Urinary bladder (tissue), 3 donors: ENCODE measurements at regions not wholly inside any gene's neighbourhood (a gene's known extent, or its start where the extent isn't known, plus 50 kb on each side); places are given as distances from the start of the nearest gene placed in this dataset.
"Not testable (repeated sequence)": the region's sequence is repeated elsewhere in the genome, so short reads cannot be mapped to it uniquely, and the experiment has no call there.

Experiments used
- DNase-seq: peaks from one replicate; pipeline ENCODE4 v3.0.0-alpha.2; 2015; ENCODE audit errors: extremely low spot score
- H3K27ac ChIP-seq: one replicate; pipeline ENCODE4 v1.5.1; 2013; ENCODE audit warnings: low read depth, mild to moderate bottlenecking, moderate library complexity
- H3K36me3 ChIP-seq: one replicate; pipeline ENCODE4 v1.6.1; 2013; ENCODE audit warnings: mild to moderate bottlenecking, moderate library complexity; ENCODE audit not compliant: insufficient read depth
- H3K4me1 ChIP-seq: one replicate; pipeline ENCODE4 v1.6.1; 2013; ENCODE audit warnings: mild to moderate bottlenecking, moderate library complexity; ENCODE audit not compliant: insufficient read depth
- H3K4me3 ChIP-seq: one replicate; pipeline ENCODE4 v1.5.1; 2013; ENCODE audit warnings: low read depth, low read length
- WGBS: extraction: QIAGEN DNeasy Blood & Tissue Kit; methylation state at CpG from one replicate; pipeline ENCODE4 v1.1.7; 2013; 5-methylcytosine and 5-hydroxymethylcytosine counted together
- donor health status: healthy with polysubstance abuse.
- donor health status: healthy.

DNA sequence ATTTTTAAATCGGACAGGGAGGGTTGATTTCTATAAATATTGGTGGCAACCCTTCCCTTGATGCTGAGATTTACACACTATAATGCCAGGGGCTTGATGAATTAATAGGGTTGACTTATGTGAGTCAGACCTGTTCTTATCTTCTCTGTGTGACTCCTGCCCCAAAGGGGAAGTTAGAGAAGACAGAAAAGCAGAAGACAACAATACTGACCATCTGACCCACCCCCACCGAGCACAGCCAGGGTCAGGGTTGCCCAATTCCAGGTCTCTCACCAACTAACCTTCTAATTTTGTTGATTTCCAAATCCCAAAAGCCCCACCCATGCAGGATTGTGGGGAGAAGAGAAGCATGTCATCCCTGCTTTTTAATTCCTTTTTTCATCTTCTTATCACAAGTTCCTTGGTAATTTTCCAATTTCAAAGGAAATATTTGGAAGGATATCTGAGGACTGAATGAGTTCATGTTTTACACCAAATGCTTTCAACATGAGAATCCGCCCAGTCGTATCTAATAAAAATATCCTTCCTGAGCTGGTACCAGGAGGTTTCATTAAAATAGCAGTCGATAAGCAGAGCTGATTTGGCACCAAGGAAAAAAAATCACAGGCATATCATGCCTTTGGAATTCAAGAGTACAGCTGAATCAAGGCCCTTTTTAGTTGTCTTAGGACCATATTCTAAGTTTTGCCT is 603.4 kb upstream of the CDH11 start:
- no peaks in the 10 kb centered on the region for H3K4me1 ChIP-seq
- no peak overlapping the region for H3K27ac ChIP-seq
- WGBS: 35% methylated on average over 5 of the region's 5 CpGs
- H3K36me3 ChIP-seq: no peaks in the 10 kb centered on the region
- H3K4me3 ChIP-seq: no peak overlapping the region
- no peak for DNase-seq

DNA sequence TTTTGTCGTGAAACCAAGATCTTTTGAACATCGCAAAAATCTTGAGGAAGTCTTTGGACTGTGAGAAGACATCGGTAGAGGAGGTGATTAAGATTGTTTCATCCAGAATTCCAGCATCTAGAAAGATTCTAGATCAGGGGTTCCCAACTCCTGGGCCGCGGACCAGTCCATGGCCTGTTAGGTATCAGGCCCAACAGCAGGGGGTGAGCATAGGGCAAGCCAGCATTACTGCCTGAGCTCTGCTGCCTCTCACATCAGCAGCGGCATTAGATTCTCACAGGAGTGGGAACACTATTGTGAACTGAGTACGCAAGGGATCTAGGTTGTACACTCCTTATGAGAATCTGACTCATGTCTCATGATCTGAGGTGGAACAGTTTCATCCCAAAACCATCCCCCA is 600.6 kb upstream of the CDH11 start:
- H3K4me1 ChIP-seq: no peaks in the 10 kb centered on the region
- H3K4me3 ChIP-seq: no peak overlapping the region
- no peaks in the 10 kb centered on the region for H3K36me3 ChIP-seq
- H3K27ac ChIP-seq: no peak overlapping the region
- no peak for DNase-seq
- WGBS: 96% methylated on average over 7 of the region's 7 CpGs

DNA sequence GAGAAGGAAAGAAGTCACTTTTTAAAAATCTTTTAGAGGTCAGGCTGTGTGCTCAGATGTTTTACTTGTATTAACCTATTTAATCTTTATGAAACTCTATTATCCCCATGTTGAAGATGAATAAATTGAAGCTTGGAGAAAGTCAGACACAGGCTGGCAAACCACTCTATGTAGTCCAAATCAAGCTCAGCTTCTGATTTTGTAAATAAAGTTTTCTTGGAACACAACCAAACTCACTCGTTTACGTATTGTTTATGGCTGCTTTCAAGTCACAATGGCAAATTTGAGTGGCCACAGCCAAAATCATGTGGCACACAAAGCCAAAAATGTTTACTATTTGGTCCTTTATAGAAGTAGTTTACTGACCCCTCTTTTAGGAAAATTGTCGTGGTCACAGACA is 596.0 kb upstream of the CDH11 start:
- Histone ChIP-seq H3K4me3 (no peak overlapping the region), H3K36me3 (no peaks in the 10 kb centered on the region), H3K4me1 (no peaks in the 10 kb centered on the region), H3K27ac (no peak overlapping the region)
- no peak for DNase-seq
- WGBS: 54% methylated on average over 3 of the region's 3 CpGs

DNA sequence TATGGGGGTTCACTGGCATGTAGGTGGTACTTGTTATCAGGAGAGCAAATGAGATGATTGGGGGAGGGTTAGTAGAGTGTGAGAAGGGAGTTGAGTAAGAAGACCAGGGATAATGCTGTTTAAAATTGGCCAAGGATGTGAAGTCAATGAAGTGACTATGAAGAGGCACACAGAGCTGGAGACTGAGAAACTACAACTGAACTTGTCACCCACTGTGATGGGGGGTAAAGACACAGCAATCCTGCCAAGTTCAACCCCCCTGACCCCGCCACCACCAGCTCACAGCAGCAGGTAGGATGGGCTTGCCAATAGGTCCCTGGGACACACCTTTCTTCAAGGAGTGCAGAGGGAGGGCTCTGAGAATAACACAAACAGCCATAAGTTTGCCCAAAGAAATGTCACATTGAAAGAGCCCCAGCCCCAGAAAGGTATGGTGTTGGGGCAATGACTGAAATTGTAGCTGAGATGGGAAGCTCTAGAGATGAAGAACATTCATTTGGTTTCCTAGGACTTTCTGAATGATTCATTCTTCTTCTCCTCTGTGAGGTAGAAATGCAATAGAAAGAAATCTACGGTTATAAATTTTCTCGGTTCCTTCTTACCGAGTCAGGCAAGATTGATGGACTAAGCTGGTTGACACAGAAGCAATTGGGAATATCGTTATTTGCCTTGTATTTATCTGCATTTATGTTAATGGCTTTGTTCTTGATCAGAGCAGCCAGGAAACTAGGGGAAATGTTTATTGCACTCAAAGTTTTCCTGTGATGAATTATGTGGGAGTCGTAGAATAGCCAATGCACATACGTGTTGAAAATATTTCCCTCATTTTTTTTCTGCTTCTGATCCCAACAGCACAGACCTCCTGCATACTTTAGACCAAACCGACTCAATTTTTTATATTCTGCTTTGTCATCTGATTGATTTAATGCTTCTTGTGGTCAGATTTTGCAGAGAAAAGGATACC is 595.2 kb upstream of the CDH11 start:
- Histone ChIP-seq H3K4me1 (no peaks in the 10 kb centered on the region), H3K4me3 (no peak overlapping the region), H3K36me3 (no peaks in the 10 kb centered on the region), H3K27ac (no peak overlapping the region)
- 61% methylated on average over 8 of the region's 8 CpGs for WGBS
- no peak for DNase-seq

DNA sequence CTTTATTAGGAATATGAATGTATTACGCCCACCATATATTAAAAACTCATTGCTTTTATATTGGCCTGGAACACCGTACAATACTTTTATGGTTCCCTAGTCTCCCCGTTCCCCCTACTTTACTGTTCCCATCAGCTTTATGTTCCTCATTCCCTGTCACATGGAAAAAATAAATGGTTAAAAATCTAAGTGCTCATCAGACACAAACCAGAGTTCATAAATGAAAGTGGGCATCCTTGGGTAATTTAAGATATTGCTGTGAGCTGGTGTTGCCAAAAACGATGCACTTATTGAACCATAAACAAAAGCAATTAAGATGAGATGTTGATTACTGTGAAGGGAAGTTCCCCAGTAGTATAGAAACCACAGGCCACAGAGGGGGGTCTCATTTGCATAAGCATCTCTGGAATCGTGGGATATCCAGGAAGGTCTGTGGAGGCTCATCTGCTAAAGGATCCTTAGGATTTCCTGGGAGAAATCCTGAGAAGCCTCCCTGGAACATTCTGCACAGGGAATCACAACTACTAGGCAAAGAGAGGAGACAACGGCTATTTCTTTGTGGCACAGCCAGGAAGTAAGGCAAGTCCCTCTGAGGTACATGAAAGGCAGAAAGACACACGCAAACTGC is 591.4 kb upstream of the CDH11 start:
- WGBS: 81% methylated on average over 7 of the region's 7 CpGs
- no peak for DNase-seq
- H3K4me1 ChIP-seq: no peaks in the 10 kb centered on the region
- H3K27ac ChIP-seq: no peak overlapping the region
- no peak overlapping the region for H3K4me3 ChIP-seq
- no peaks in the 10 kb centered on the region for H3K36me3 ChIP-seq

DNA sequence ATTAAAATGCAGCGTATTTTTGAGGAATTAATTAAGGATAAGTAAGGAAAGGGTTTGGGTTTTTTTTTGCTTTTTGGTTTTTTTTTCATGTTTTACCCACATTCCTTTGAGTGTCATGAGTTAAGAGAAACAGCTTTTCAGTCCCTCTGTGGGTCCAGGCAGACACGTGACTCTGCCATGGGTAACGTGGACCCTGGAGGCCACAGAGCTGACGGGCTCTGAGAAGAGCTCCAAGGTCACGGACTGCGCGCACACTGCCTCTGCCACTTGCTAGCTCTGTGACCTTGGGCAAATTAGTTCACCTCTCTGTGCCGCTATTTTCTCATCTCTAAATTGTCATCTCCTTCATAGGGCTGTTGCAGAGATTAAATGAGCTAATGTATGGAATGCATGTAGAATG is 588.2 kb upstream of the CDH11 start:
- WGBS: 89% methylated on average over 8 of the region's 8 CpGs
- Histone ChIP-seq H3K4me1 (no peaks in the 10 kb centered on the region), H3K27ac (no peak overlapping the region), H3K4me3 (no peak overlapping the region), H3K36me3 (no peaks in the 10 kb centered on the region)
- no peak for DNase-seq

DNA sequence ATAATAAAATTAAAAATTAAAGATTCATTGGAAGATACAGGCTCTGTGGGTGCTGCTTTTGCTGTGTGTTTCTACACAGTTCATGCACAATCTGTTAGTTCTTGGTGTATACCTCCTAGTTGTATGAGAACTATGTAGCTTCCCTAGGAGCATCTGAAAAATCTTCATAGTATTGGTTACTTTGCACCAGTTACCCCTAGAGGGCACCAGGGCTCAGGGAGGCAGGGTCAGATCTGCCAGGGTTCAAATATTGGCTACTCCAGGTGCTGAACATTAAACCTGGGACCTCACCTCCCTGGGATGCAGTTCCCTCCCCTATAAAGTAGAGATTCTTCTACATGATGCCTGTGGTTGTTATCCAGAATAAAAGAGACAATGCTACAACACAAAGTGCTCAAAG is 583.0 kb upstream of the CDH11 start:
- H3K27ac ChIP-seq: no peak overlapping the region
- DNase-seq: no peak
- no peak overlapping the region for H3K4me3 ChIP-seq
- H3K4me1 ChIP-seq: no peaks in the 10 kb centered on the region
- H3K36me3 ChIP-seq: no peaks in the 10 kb centered on the region

DNA sequence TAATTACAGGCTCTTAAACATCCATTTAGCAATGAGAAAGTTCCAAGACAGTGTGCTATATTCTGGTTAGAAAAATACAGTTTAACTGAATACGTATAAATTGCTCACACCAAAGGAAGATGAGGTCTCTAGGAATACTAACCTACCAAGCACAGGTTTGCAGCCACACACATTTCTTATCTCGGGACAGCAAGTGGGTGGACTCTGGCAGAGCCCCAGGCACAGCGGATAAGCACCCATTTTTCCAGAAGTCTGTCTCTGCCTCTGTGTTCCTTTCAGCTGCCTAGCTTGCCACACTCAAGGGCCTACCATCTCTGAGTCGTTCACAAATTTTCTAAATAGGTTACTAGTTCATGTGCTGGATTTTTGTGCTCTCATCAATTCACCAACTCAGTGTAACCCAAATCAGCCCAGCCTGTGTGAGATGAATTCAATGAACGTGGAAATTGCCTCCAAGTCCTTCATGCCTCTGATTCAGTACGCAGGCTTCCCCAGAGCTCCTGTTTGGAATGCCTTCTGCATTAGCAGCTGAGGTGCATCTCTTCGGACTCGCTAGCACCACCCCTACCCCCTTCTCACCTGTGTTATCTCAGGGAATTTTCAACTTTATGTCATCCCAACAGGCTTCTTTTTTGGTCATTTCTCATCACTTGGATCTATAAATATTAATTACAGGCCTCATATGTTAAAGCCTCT is 581.0 kb upstream of the CDH11 start:
- no peak overlapping the region for H3K27ac ChIP-seq
- no peak for DNase-seq
- H3K4me3 ChIP-seq: no peak overlapping the region
- H3K4me1 ChIP-seq: no peaks in the 10 kb centered on the region
- WGBS: 60% methylated on average over 8 of the region's 8 CpGs
- H3K36me3 ChIP-seq: no peaks in the 10 kb centered on the region

DNA sequence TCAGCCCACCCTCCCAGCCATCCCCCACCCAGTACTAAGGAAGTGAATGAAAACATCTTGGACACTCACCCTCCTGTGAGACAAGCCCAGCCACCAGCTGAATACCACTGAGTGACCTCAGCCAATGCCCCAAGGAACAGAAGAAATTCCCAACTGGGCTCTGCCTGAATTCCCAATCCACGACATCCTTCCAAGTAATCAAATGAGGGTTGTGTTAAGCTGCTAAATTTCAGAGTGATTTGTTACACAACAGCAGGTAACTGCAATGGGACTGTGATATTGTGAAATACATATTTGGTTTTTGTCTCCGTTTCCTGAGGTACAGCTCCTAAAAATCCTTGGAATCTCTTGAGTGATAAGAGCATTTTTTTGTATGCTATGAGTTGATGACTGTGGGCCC is 578.7 kb upstream of the CDH11 start:
- H3K36me3 ChIP-seq: no peaks in the 10 kb centered on the region
- no peak for DNase-seq
- H3K27ac ChIP-seq: no peak overlapping the region
- no peaks in the 10 kb centered on the region for H3K4me1 ChIP-seq
- no peak overlapping the region for H3K4me3 ChIP-seq
- WGBS: 92% methylated on average over 2 of the region's 2 CpGs

DNA sequence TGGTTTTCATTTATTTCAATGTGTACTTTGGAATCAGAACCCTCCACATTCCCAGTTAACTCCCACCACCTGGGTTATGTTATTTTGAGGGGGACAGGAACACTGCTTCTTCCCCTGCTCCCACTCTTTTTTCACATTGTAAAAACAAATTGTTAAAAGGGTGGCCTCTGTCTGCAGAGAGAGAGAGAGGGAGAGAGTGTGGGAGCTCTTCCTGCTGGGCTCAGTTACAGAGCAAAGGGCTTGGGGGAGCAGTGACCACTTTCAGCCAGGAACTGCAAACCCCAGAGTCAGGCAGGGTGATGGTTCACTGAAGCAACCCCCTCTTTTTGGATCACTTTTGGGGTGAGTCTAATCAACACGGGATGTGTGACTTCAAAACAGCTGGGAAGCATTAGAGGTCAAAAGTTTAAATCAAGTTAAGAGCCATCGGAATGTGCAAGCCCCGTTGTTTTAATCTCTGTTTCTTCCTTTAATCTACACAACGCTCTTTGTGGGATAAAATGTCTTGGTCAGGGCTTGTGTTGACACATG is 577.0 kb upstream of the CDH11 start:
- H3K36me3 ChIP-seq: no peaks in the 10 kb centered on the region
- DNase-seq: peak; percentile 83
- 11% methylated on average over 4 of the region's 4 CpGs for WGBS
- H3K4me1 ChIP-seq: no peaks in the 10 kb centered on the region
- H3K4me3 ChIP-seq: no peak overlapping the region
- no peak overlapping the region for H3K27ac ChIP-seq

DNA sequence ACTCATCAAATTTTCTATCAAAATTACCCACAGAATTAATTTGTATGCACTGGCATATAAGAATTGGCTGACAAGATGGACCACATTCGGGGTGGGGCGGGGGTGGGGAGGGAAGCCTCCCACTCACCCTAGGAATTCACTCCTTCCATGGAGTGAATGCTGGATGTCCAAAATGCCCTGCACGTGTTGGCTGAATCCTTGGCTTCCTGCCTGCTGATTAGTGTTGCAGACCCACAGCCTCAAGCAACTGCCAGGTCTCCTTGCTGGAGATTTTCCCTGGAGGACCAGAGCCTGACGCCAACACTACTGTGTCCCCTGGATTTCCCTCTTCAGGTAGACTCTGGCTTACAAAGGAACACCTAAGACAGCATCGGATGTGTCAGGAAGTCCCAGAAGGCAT is 575.7 kb upstream of the CDH11 start:
- no peaks in the 10 kb centered on the region for H3K4me1 ChIP-seq
- no peak overlapping the region for H3K27ac ChIP-seq
- WGBS: 78% methylated on average over 5 of the region's 5 CpGs
- H3K36me3 ChIP-seq: no peaks in the 10 kb centered on the region
- H3K4me3 ChIP-seq: no peak overlapping the region
- no peak for DNase-seq

DNA sequence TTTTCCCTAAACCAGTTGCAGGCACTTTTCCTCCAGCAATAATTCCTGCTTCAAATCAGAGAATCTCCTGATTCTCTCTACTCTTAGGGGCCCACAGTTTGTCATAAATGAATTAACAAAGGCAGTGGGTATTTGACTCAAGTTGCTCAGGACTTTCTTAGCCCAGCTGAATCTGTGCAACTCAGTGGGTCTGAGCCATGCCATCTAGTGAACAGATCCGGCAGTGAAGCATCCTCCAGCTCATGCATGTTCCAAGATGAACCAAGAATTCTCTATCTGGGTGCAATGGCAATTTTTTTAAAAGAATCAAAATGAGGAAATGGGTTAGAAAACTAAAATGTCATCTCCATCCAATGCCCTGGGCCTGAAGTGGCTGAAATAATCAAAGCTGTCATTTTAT is 575.2 kb upstream of the CDH11 start:
- Histone ChIP-seq H3K27ac (no peak overlapping the region), H3K4me3 (no peak overlapping the region), H3K36me3 (no peaks in the 10 kb centered on the region), H3K4me1 (no peaks in the 10 kb centered on the region)
- WGBS: 90% methylated on average over 1 of the region's 1 CpG
- DNase-seq: no peak

DNA sequence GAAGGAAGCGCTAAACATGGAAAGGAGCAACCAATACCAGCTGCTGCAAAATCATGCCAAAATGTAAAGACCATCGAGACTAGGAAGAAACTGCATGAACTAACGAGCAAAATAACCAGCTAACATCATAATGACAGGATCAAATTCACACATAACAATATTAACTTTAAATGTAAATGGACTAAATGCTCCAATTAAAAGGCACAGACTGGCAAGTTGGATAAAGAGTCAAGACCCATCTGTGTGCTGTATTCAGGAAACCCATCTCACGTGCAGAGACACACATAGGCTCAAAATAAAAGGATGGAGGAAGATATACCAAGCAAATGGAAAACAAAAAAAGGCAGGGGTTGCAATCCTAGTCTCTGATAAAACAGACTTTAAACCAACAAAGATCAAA is 570.0 kb upstream of the CDH11 start:
- not testable (repeated sequence) for H3K27ac ChIP-seq, H3K36me3 ChIP-seq, H3K4me1 ChIP-seq, DNase-seq, H3K4me3 ChIP-seq
- 98% methylated on average over 4 of the region's 4 CpGs for WGBS
